Gastrocnemius medialis (tissue), 4 donors: ENCODE measurements at regions not wholly inside any gene's neighbourhood (a gene's known extent, or its start where the extent isn't known, plus 50 kb on each side); places are given as distances from the start of the nearest gene placed in this dataset.

Experiments used
- ATAC-seq, 2 donors: fragments of 150-250 bp; one replicate each; pipeline ENCODE4 v1.9.1; 2016
- DNase-seq, 2 donors: peaks; one replicate each; pipeline ENCODE4 v3.0.0-alpha.2; 2019
- H3K27ac ChIP-seq, 4 donors: fragments of 200-600 bp; sonication (generic); 1 replicate in 1 of 4; 2 replicates in 3 of 4; pipeline ENCODE4 v1.5.1; 2016 to 2018; ENCODE audit warnings: mild to moderate bottlenecking in 2 of 4, moderate library complexity in 1 of 4
- H3K27me3 ChIP-seq, 3 donors: fragments of 200-600 bp; sonication (generic) in 2 of 3; 1 replicate in 1 of 3; 2 replicates in 2 of 3; pipeline versions ENCODE4 v1.5.1 to v1.6.0; 2016 to 2019; ENCODE audit warnings: mild to moderate bottlenecking in 1 of 3, moderate library complexity in 1 of 3
- H3K36me3 ChIP-seq, 2 donors: fragments of 200-600 bp; sonication (generic) in 1 of 2; one replicate each; pipeline ENCODE4 v1.5.1; 2017 to 2018
- H3K4me1 ChIP-seq, 2 donors: fragments of 200-600 bp; sonication (generic) in 1 of 2; one replicate each; pipeline ENCODE4 v1.5.1; 2016 to 2017; ENCODE audit warnings: mild to moderate bottlenecking in 2 of 2
- H3K4me3 ChIP-seq, 4 donors: fragments of 200-600 bp; sonication (generic) in 3 of 4; 1 replicate in 1 of 4; 2 replicates in 3 of 4; pipeline ENCODE4 v1.5.1; 2016 to 2019; ENCODE audit warnings: mild to moderate bottlenecking in 2 of 4
- H3K9me3 ChIP-seq, 3 donors: fragments of 200-600 bp; sonication (generic) in 2 of 3; 1 replicate in 1 of 3; 2 replicates in 2 of 3; pipeline ENCODE4 v1.5.1; 2016 to 2019
- CTCF ChIP-seq, 5 experiments: fragments of 450-650 bp in 3 of 5; fragments of 200-600 bp in 2 of 5; sonication (generic) in 2 of 5; IDR thresholded peaks in 4 of 5; conservative IDR thresholded peaks in 1 of 5; 1 replicate in 4 of 5; 2 replicates in 1 of 5; pipeline ENCODE4 v1.5.1; 2016 to 2019; ENCODE audit warnings: antibody characterized with exemption in 5 of 5, mild to moderate bottlenecking in 3 of 5, moderate library complexity in 3 of 5
- POLR2A ChIP-seq, 2 donors: fragments of 450-650 bp; IDR thresholded peaks; one replicate each; pipeline ENCODE4 v1.6.1; 2017; ENCODE audit warnings: antibody characterized with exemption in 2 of 2, mild to moderate bottlenecking in 2 of 2, moderate library complexity in 2 of 2
- in situ Hi-C, 4 donors: fragments of 200-750 bp; cut with MboI; loops; one replicate each; pipeline versions ENCODE4 v1.15.0 to v1.8.0; 2017; ENCODE audit warnings: low sequenced_read_pairs in 4 of 4
- intact Hi-C: fragments of 100-400 bp; cut with DNase I; formaldehyde crosslinking; loops from one replicate; pipeline ENCODE4 v1.15.1; 2023; ENCODE audit warnings: low total_unique reads

GRCh38 chr18:60506682-60507081 lies 134.1 kb upstream of the MC4R start:
- Histone ChIP-seq H3K27ac (no peak overlapping the region), H3K36me3 (no peaks in the 10 kb centered on the region), H3K4me3 (no peak overlapping the region), H3K4me1 (no peaks in the 10 kb centered on the region), H3K27me3 (no peaks in the 10 kb centered on the region), H3K9me3 (no peaks in the 10 kb centered on the region)
- no peak for ATAC-seq
- DNase-seq: no peak
- TF ChIP-seq CTCF (IDR thresholded peaks at IDR 0.05 in 4 of 5, conservative IDR thresholded peaks at IDR 0.05 in 1 of 5) (no peak), POLR2A (IDR thresholded peaks at IDR 0.05) (no peak)
- in situ Hi-C loops: no loop called here
- intact Hi-C loops: no loop called here

GRCh38 chr18:60508108-60508507 lies 135.5 kb upstream of the MC4R start:
- H3K27me3 ChIP-seq: no peaks in the 10 kb centered on the region
- H3K36me3 ChIP-seq: no peaks in the 10 kb centered on the region
- no peak overlapping the region for H3K27ac ChIP-seq
- in situ Hi-C loops (no loop called here), intact Hi-C loops (no loop called here)
- ATAC-seq: no peak
- H3K4me1 ChIP-seq: no peaks in the 10 kb centered on the region
- H3K4me3 ChIP-seq: no peak overlapping the region
- no peak for DNase-seq
- no peaks in the 10 kb centered on the region for H3K9me3 ChIP-seq
- no peak for TF ChIP-seq CTCF (IDR thresholded peaks at IDR 0.05 in 4 of 5, conservative IDR thresholded peaks at IDR 0.05 in 1 of 5)

GRCh38 chr18:60534538-60534937 lies 162.0 kb upstream of the MC4R start:
- in situ Hi-C loops (loop anchor here in 1 of 4 donors (25.0 kb wide), 1 partner anchor 547 kb away; no protein-coding TSS in a partner anchor), intact Hi-C loops (no loop called here)
- Histone ChIP-seq H3K27me3 (no peaks in the 10 kb centered on the region), H3K4me3 (no peak overlapping the region), H3K36me3 (no peaks in the 10 kb centered on the region), H3K4me1 (no peaks in the 10 kb centered on the region), H3K9me3 (no peaks in the 10 kb centered on the region), H3K27ac (no peak overlapping the region)
- no peak for TF ChIP-seq CTCF (IDR thresholded peaks at IDR 0.05 in 4 of 5, conservative IDR thresholded peaks at IDR 0.05 in 1 of 5)
- no peak for TF ChIP-seq POLR2A (IDR thresholded peaks at IDR 0.05)
- ATAC-seq (no peak), DNase-seq (no peak)

GRCh38 chr18:60537074-60537473 lies 164.5 kb upstream of the MC4R start:
- intact Hi-C loops: no loop called here
- H3K4me1 ChIP-seq: no peaks in the 10 kb centered on the region
- no peak overlapping the region for H3K4me3 ChIP-seq
- TF ChIP-seq CTCF (IDR thresholded peaks at IDR 0.05 in 4 of 5, conservative IDR thresholded peaks at IDR 0.05 in 1 of 5) (no peak), POLR2A (IDR thresholded peaks at IDR 0.05) (no peak)
- H3K36me3 ChIP-seq: no peaks in the 10 kb centered on the region
- H3K27me3 ChIP-seq: no peaks in the 10 kb centered on the region
- no peak for DNase-seq
- H3K9me3 ChIP-seq: no peaks in the 10 kb centered on the region
- ATAC-seq: no peak
- in situ Hi-C loops: loop anchor here in 1 of 4 donors (25.0 kb wide), 1 partner anchor 550 kb away; no protein-coding TSS in a partner anchor
- H3K27ac ChIP-seq: no peak overlapping the region

- no peak overlapping the region for H3K27ac ChIP-seq
- ATAC-seq (no peak), DNase-seq (no peak)
- H3K27me3 ChIP-seq: no peaks in the 10 kb centered on the region
- in situ Hi-C loops (loop anchor here in 1 of 4 donors (25.0 kb wide), 1 partner anchor 552 kb away; no protein-coding TSS in a partner anchor), intact Hi-C loops (no loop called here)
- no peaks in the 10 kb centered on the region for H3K9me3 ChIP-seq
- no peak overlapping the region for H3K4me3 ChIP-seq
- TF ChIP-seq POLR2A (IDR thresholded peaks at IDR 0.05) (no peak), CTCF (IDR thresholded peaks at IDR 0.05 in 4 of 5, conservative IDR thresholded peaks at IDR 0.05 in 1 of 5) (no peak)
- no peaks in the 10 kb centered on the region for H3K36me3 ChIP-seq
- H3K4me1 ChIP-seq: no peaks in the 10 kb centered on the region
Observed at GRCh38 chr18:60538891-60539290, 166.3 kb upstream of the MC4R start.
